H1 (cell line): ENCODE measurements at regions not wholly inside any gene's neighbourhood (a gene's known extent, or its start where the extent isn't known, plus 50 kb on each side); places are given as distances from the start of the nearest gene placed in this dataset.

ENCODE experiments used
- CTCF ChIA-PET: fragments of 300-600 bp; sonication (Branson Sonifier 250); formaldehyde crosslinking; loops from one replicate; lab custom pipeline; 2021; ENCODE audit not compliant: partially characterized antibody; lab: Charles Lee
- POLR2A ChIA-PET: fragments of 300-600 bp; sonication (Branson Sonifier 250); formaldehyde crosslinking; loops from one replicate; lab custom pipeline; 2021; ENCODE audit warnings: inconsistent platforms; ENCODE audit not compliant: partially characterized antibody; lab: Charles Lee
- DNase-seq, 2 experiments: peaks; one replicate each; pipeline versions ENCODE4 v3.0.0 to v3.0.0-alpha.2; 2010 to 2022; ENCODE audit warnings: low spot score in 2 of 2, low read depth in 1 of 2, mixed read lengths in 1 of 2
- FAIRE-seq: peaks from 2 replicates; lab custom pipeline; 2011; peaks lifted over from hg19 to GRCh38; lab: Jason Lieb, UNC
- H2AFZ ChIP-seq: 2 replicates; pipeline ENCODE4 v1.8.1; 2012; ENCODE audit warnings: low read length, inconsistent platforms
- H2AK5ac ChIP-seq: 2 replicates; pipeline ENCODE4 v1.6.1; 2013; ENCODE audit warnings: low read depth, low read length
- H2BK120ac ChIP-seq: replicated peaks from 2 replicates; pipeline ENCODE3; 2013; ENCODE audit warnings: low read depth, low read length, inconsistent platforms
- H2BK12ac ChIP-seq: 2 replicates; pipeline ENCODE4 v1.6.1; 2013; ENCODE audit warnings: low read depth, low read length
- H2BK15ac ChIP-seq: 2 replicates; pipeline ENCODE4 v1.6.1; 2013; ENCODE audit warnings: low read length
- H2BK20ac ChIP-seq: 2 replicates; pipeline ENCODE4 v1.6.1; 2013; ENCODE audit warnings: low read length
- H2BK5ac ChIP-seq: 2 replicates; pipeline ENCODE4 v1.6.1; 2013; ENCODE audit warnings: low read depth, low read length
- H3K14ac ChIP-seq: 2 replicates; pipeline ENCODE4 v1.6.1; 2013; ENCODE audit warnings: inconsistent platforms; ENCODE audit not compliant: insufficient read length
- H3K18ac ChIP-seq: 2 replicates; pipeline ENCODE4 v1.6.1; 2013; ENCODE audit warnings: low read length; ENCODE audit errors: extremely low read depth
- H3K23ac ChIP-seq: 2 replicates; pipeline ENCODE4 v1.6.1; 2013; ENCODE audit warnings: inconsistent platforms; ENCODE audit not compliant: insufficient read length
- H3K23me2 ChIP-seq: 2 replicates; pipeline ENCODE4 v1.6.1; 2013; ENCODE audit warnings: low read depth, low read length
- H3K27ac ChIP-seq: 2 replicates; pipeline ENCODE4 v1.6.1; 2011; ENCODE audit warnings: low read depth, low read length, inconsistent platforms
- H3K27me3 ChIP-seq, 4 experiments: replicated peaks in 1 of 4; 1 replicate in 1 of 4; 2 replicates in 3 of 4; pipeline versions ENCODE4 v1.6.1 to v1.8.1; 2011 to 2013; ENCODE audit warnings: low read length in 3 of 4, mild to moderate bottlenecking in 3 of 4, inconsistent platforms in 2 of 4, mixed read lengths in 2 of 4, moderate library complexity in 1 of 4; ENCODE audit not compliant: control insufficient read depth in 3 of 4, insufficient read depth in 3 of 4; ENCODE audit errors: extremely low read depth in 1 of 4
- H3K36me3 ChIP-seq, 4 experiments: 2 replicates each; pipeline versions ENCODE4 v1.6.1 to v1.8.1; 2011 to 2013; ENCODE audit warnings: mild to moderate bottlenecking in 4 of 4, low read length in 3 of 4, moderate library complexity in 2 of 4, control low read depth in 1 of 4, inconsistent platforms in 1 of 4; ENCODE audit not compliant: insufficient read depth in 4 of 4, control insufficient read depth in 2 of 4
- H3K4ac ChIP-seq: replicated peaks from 2 replicates; pipeline ENCODE3; 2013; ENCODE audit warnings: low read length, low read depth, mixed read lengths, inconsistent platforms; ENCODE audit not compliant: insufficient read length
- H3K4me1 ChIP-seq, 4 experiments: replicated peaks in 1 of 4; 1 replicate in 1 of 4; 2 replicates in 3 of 4; pipeline versions ENCODE4 v1.6.1 to v1.8.1; 2011 to 2013; ENCODE audit warnings: low read length in 3 of 4, inconsistent platforms in 2 of 4, mixed read lengths in 1 of 4; ENCODE audit not compliant: insufficient read depth in 4 of 4, control insufficient read depth in 3 of 4
- H3K4me2 ChIP-seq, 2 experiments: 2 replicates each; pipeline versions ENCODE4 v1.6.1 to v1.8.1; 2011 to 2013; ENCODE audit warnings: low read depth in 2 of 2, low read length in 2 of 2, control low read depth in 1 of 2, inconsistent platforms in 1 of 2, mild to moderate bottlenecking in 1 of 2; ENCODE audit not compliant: insufficient read depth in 1 of 2
- H3K4me3 ChIP-seq, 4 experiments: fragments of 200-600, 300-600 bp in 1 of 4; sonication (generic), shearing (Covaris generic), sonication (Bioruptor Twin) in 1 of 4; 2 replicates each; pipeline versions ENCODE4 v1.5.1 to v1.8.1; 2011 to 2016; ENCODE audit warnings: low read length in 4 of 4, low read depth in 3 of 4, control low read depth in 2 of 4, inconsistent platforms in 2 of 4, mild to moderate bottlenecking in 2 of 4, mixed read lengths in 1 of 4, moderate library complexity in 1 of 4; ENCODE audit not compliant: insufficient read depth in 2 of 4; ENCODE audit errors: extremely low read depth in 1 of 4
- H3K56ac ChIP-seq: replicated peaks from 2 replicates; pipeline ENCODE3; 2013; ENCODE audit warnings: low read depth, mild to moderate bottlenecking, mixed read lengths, low read length, inconsistent platforms; ENCODE audit not compliant: insufficient read length
- H3K79me1 ChIP-seq: 2 replicates; pipeline ENCODE4 v1.6.1; 2013; ENCODE audit warnings: low read depth, low read length, control low read depth
- H3K79me2 ChIP-seq, 2 experiments: 2 replicates each; pipeline versions ENCODE4 v1.6.1 to v1.8.1; 2012 to 2013; ENCODE audit warnings: low read length in 2 of 2, mild to moderate bottlenecking in 2 of 2, inconsistent platforms in 1 of 2; ENCODE audit not compliant: insufficient read depth in 2 of 2, control insufficient read depth in 1 of 2
- H3K9ac ChIP-seq, 4 experiments: replicated peaks in 1 of 4; 1 replicate in 1 of 4; 2 replicates in 3 of 4; pipeline versions ENCODE4 v1.6.1 to v1.8.1; 2011 to 2013; ENCODE audit warnings: low read depth in 3 of 4, low read length in 3 of 4, control low read depth in 2 of 4, mild to moderate bottlenecking in 2 of 4, moderate library complexity in 2 of 4, inconsistent platforms in 1 of 4; ENCODE audit errors: extremely low read depth in 1 of 4
- H3K9me3 ChIP-seq, 2 experiments: 2 replicates each; pipeline versions ENCODE4 v1.6.1 to v1.8.1; 2012 to 2013; ENCODE audit warnings: mild to moderate bottlenecking in 2 of 2, moderate library complexity in 2 of 2, control low read depth in 1 of 2, inconsistent platforms in 1 of 2, low read depth in 1 of 2, low read length in 1 of 2, mixed read lengths in 1 of 2; ENCODE audit not compliant: insufficient read depth in 2 of 2
- H4K20me1 ChIP-seq, 2 experiments: replicated peaks in 1 of 2; 2 replicates each; pipeline versions ENCODE3 to v1.8.1; 2011 to 2013; ENCODE audit warnings: inconsistent platforms in 2 of 2, low read length in 2 of 2, mild to moderate bottlenecking in 1 of 2; ENCODE audit not compliant: insufficient read depth in 2 of 2, control insufficient read depth in 1 of 2
- H4K5ac ChIP-seq: 2 replicates; pipeline ENCODE4 v1.6.1; 2013; ENCODE audit warnings: low read length, low read depth, mixed read lengths, inconsistent platforms; ENCODE audit not compliant: insufficient read length
- H4K8ac ChIP-seq: 2 replicates; pipeline ENCODE4 v1.8.0; 2013; ENCODE audit warnings: mild to moderate bottlenecking, moderate library complexity, low read length, inconsistent platforms; ENCODE audit not compliant: insufficient read depth; ENCODE audit errors: extremely low read depth
- H4K91ac ChIP-seq: replicated peaks from 2 replicates; pipeline ENCODE3; 2013; ENCODE audit warnings: low read length, mixed read lengths, inconsistent platforms; ENCODE audit not compliant: insufficient read length
- EP300 ChIP-seq, 2 experiments: IDR thresholded peaks; 1 replicate in 1 of 2; 2 replicates in 1 of 2; pipeline ENCODE4 v1.6.1; 2011 to 2012; ENCODE audit warnings: low read depth in 2 of 2, low read length in 2 of 2, mild to moderate bottlenecking in 2 of 2, borderline replicate concordance in 1 of 2, inconsistent platforms in 1 of 2, moderate library complexity in 1 of 2
- KDM1A ChIP-seq: fragments of 200-600, 300-600 bp; sonication (generic); IDR thresholded peaks from 2 replicates; pipeline ENCODE4 v1.7.1; 2016; ENCODE audit warnings: mild to moderate bottlenecking, low read length, borderline replicate concordance
- RAD21 ChIP-seq, 2 experiments: IDR thresholded peaks in 1 of 2; conservative IDR thresholded peaks in 1 of 2; 2 replicates each; pipeline ENCODE4 v1.6.1; 2011; ENCODE audit warnings: low read depth in 2 of 2, low read length in 2 of 2, improper control_type of control experiment in 1 of 2, inconsistent platforms in 1 of 2, mild to moderate bottlenecking in 1 of 2, moderate library complexity in 1 of 2
- SRF ChIP-seq: IDR thresholded peaks from 2 replicates; pipeline ENCODE4 v1.6.1; 2011; ENCODE audit warnings: mild to moderate bottlenecking, low read depth, low read length, moderate library complexity
- TAF7 ChIP-seq: optimal IDR thresholded peaks from 2 replicates; pipeline ENCODE3; 2011; ENCODE audit warnings: low read depth, mild to moderate bottlenecking, inconsistent platforms, low read length, moderate library complexity, borderline replicate concordance
- YY1 ChIP-seq: IDR thresholded peaks from 2 replicates; pipeline ENCODE4 v1.6.1; 2011; ENCODE audit warnings: low read depth, mild to moderate bottlenecking, low read length
- WGBS, 2 experiments: shearing (Covaris generic) in 1 of 2; methylation state at CpG; one replicate each; pipeline versions ENCODE4 v1.1.6 to v1.1.7; 2013 to 2015; ENCODE audit warnings: low lambda C conversion rate in 2 of 2, mixed read lengths in 2 of 2, inconsistent platforms in 1 of 2, low coverage in 1 of 2, missing lambda C conversion rate in 1 of 2; ENCODE audit not compliant: insufficient replicate concordance in 2 of 2, insufficient coverage in 1 of 2, insufficient read length in 1 of 2; ENCODE audit errors: extremely low coverage in 1 of 2, missing lambda C conversion rate in 1 of 2; 5-methylcytosine and 5-hydroxymethylcytosine counted together
- TF ChIP-seq, protein P1 (sequence below), 3 experiments: IDR thresholded peaks; 1 replicate in 2 of 3; 2 replicates in 1 of 3; pipeline versions ENCODE4 v1.5.1 to v1.6.1; 2011; ENCODE audit warnings: low read length in 3 of 3, mild to moderate bottlenecking in 3 of 3, inconsistent platforms in 2 of 3, low read depth in 1 of 3, moderate library complexity in 1 of 3; ENCODE audit not compliant: insufficient read depth in 1 of 3; ENCODE audit errors: control extremely low read depth in 1 of 3

DNA sequence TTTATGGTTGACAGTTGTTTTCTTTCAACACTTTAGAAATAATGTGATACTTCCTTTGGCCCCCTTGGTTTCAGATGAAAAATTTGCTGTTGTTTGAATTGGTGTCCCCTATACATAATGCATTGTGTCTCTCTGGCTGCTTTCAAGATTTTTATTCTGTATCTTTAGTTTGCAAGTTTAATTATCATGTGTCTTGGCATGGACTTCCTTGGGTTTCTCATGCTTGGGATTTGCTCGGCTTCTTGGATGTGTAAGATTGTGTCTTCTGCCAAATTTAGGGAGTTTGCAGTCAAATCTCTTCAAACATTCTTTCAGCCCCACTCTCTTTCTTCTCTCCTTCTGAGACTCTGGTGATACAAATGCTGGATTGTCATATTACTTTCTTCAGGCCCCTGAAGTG is 53.4 kb upstream of the PTPRG start:
- no peaks in the 10 kb centered on the region for H3K79me2 ChIP-seq
- FAIRE-seq (no peak), DNase-seq (no peak)
- H2BK20ac ChIP-seq, result no peak overlapping the region
- no peak overlapping the region for H3K9ac ChIP-seq
- no peak overlapping the region for H2BK120ac ChIP-seq
- no peaks in the 10 kb centered on the region for H3K4me1 ChIP-seq
- H4K91ac ChIP-seq, result no peak overlapping the region
- no peaks in the 10 kb centered on the region for H4K20me1 ChIP-seq
- POLR2A ChIA-PET, result interaction anchor here (0.7 kb wide), 1 partner anchor 567 kb away, joined by 3 read pairs; no protein-coding TSS in a partner anchor
- no peak overlapping the region for H2BK15ac ChIP-seq
- TF ChIP-seq YY1 (no peak), KDM1A (no peak), EP300 (IDR thresholded peaks at IDR 0.05; ENCODE audit: borderline replicate concordance in 1 of 2, low read depth in 2 of 2, low read length in 2 of 2) (no peak), RAD21 (IDR thresholded peaks at IDR 0.05 in 1 of 2, conservative IDR thresholded peaks at IDR 0.05 in 1 of 2; ENCODE audit: low read depth in 2 of 2, low read length in 2 of 2) (no peak), TAF7 (no peak), SRF (no peak)
- TF ChIP-seq, protein P1, sequence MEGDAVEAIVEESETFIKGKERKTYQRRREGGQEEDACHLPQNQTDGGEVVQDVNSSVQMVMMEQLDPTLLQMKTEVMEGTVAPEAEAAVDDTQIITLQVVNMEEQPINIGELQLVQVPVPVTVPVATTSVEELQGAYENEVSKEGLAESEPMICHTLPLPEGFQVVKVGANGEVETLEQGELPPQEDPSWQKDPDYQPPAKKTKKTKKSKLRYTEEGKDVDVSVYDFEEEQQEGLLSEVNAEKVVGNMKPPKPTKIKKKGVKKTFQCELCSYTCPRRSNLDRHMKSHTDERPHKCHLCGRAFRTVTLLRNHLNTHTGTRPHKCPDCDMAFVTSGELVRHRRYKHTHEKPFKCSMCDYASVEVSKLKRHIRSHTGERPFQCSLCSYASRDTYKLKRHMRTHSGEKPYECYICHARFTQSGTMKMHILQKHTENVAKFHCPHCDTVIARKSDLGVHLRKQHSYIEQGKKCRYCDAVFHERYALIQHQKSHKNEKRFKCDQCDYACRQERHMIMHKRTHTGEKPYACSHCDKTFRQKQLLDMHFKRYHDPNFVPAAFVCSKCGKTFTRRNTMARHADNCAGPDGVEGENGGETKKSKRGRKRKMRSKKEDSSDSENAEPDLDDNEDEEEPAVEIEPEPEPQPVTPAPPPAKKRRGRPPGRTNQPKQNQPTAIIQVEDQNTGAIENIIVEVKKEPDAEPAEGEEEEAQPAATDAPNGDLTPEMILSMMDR (IDR thresholded peaks at IDR 0.05; ENCODE audit: control extremely low read depth in 1 of 3, insufficient read depth in 1 of 3, low read depth in 1 of 3, low read length in 3 of 3), result no peak
- H2BK5ac ChIP-seq, result no peak overlapping the region
- no peaks in the 10 kb centered on the region for H3K27me3 ChIP-seq
- CTCF ChIA-PET, result no interaction called here
- no peak overlapping the region for H3K18ac ChIP-seq
- no peak overlapping the region for H3K56ac ChIP-seq
- 84% methylated on average over 1 of the region's 1 CpG; no CpG with 5 or more reads in 1 of the 2 experiments for WGBS, 2 experiments
- no peak overlapping the region for H3K27ac ChIP-seq
- no peak overlapping the region for H3K23ac ChIP-seq
- H3K79me1 ChIP-seq, result no peaks in the 10 kb centered on the region
- H3K4me2 ChIP-seq, result no peak overlapping the region
- no peak overlapping the region for H3K4ac ChIP-seq
- H2BK12ac ChIP-seq, result no peak overlapping the region
- H4K8ac ChIP-seq, result no peak overlapping the region
- no peak overlapping the region for H3K4me3 ChIP-seq
- no peak overlapping the region for H4K5ac ChIP-seq
- no peaks in the 10 kb centered on the region for H3K36me3 ChIP-seq
- H3K9me3 ChIP-seq, result no peaks in the 10 kb centered on the region
- no peaks in the 10 kb centered on the region for H3K23me2 ChIP-seq
- no peak overlapping the region for H2AK5ac ChIP-seq
- no peak overlapping the region for H3K14ac ChIP-seq
- no peak overlapping the region for H2AFZ ChIP-seq
